Activated T-helper 17 cell treated with anti-CD3 and anti-CD28 coated beads, Interleukin-2, amount 50 U/mL, for 72 hours (primary cell): ENCODE measurements at regions not wholly inside any gene's neighbourhood (a gene's known extent, or its start where the extent isn't known, plus 50 kb on each side); places are given as distances from the start of the nearest gene placed in this dataset.

Experiments used
- ATAC-seq: fragments of 150-1000 bp; cut with Tn5 transposase; replicated peaks from 2 replicates; pipeline ENCODE4 v1.10.0; 2021; ENCODE audit warnings: mild to moderate bottlenecking, moderate library complexity
- H3K27ac Mint-ChIP-seq: one replicate; pipeline ENCODE4 v1.8.0; 2022; ENCODE audit warnings: mixed read lengths
- H3K27me3 Mint-ChIP-seq: one replicate; pipeline ENCODE4 v1.8.0; 2022; ENCODE audit warnings: mixed read lengths
- H3K36me3 Mint-ChIP-seq: one replicate; pipeline ENCODE4 v1.8.0; 2022; ENCODE audit warnings: low read depth, mild to moderate bottlenecking, mixed read lengths
- H3K4me1 Mint-ChIP-seq: one replicate; pipeline ENCODE4 v1.8.0; 2022; ENCODE audit warnings: mixed read lengths
- H3K4me3 Mint-ChIP-seq: one replicate; pipeline ENCODE4 v1.8.0; 2022; ENCODE audit warnings: mild to moderate bottlenecking, mixed read lengths
- H3K9me3 Mint-ChIP-seq: one replicate; pipeline ENCODE4 v1.8.0; 2022; ENCODE audit warnings: mixed read lengths

GRCh38 chr3:86723433-86723832 is 267.5 kb downstream of the VGLL3 start:
- Mint-ChIP-seq H3K4me1 (no peaks in the 10 kb centered on the region), H3K27ac (no peak overlapping the region), H3K36me3 (no peaks in the 10 kb centered on the region), H3K4me3 (no peak overlapping the region), H3K9me3 (peaks cover 9% of the 10 kb centered on the region), H3K27me3 (no peaks in the 10 kb centered on the region)
- no peak for ATAC-seq

GRCh38 chr3:86711634-86712033 is 279.3 kb downstream of the VGLL3 start:
- H3K27me3 Mint-ChIP-seq = no peaks in the 10 kb centered on the region
- no peak overlapping the region for H3K4me3 Mint-ChIP-seq
- H3K9me3 Mint-ChIP-seq = peaks cover 10% of the 10 kb centered on the region
- H3K4me1 Mint-ChIP-seq = no peaks in the 10 kb centered on the region
- H3K36me3 Mint-ChIP-seq = no peaks in the 10 kb centered on the region
- no peak overlapping the region for H3K27ac Mint-ChIP-seq
- ATAC-seq = no peak

- Mint-ChIP-seq H3K27me3 (no peaks in the 10 kb centered on the region), H3K4me1 (no peaks in the 10 kb centered on the region), H3K9me3 (peaks cover 8% of the 10 kb centered on the region), H3K4me3 (no peak overlapping the region), H3K27ac (no peak overlapping the region), H3K36me3 (no peaks in the 10 kb centered on the region)
- no peak for ATAC-seq
Observed at GRCh38 chr3:86708893-86709292, 282.1 kb downstream of the VGLL3 start.

DNA sequence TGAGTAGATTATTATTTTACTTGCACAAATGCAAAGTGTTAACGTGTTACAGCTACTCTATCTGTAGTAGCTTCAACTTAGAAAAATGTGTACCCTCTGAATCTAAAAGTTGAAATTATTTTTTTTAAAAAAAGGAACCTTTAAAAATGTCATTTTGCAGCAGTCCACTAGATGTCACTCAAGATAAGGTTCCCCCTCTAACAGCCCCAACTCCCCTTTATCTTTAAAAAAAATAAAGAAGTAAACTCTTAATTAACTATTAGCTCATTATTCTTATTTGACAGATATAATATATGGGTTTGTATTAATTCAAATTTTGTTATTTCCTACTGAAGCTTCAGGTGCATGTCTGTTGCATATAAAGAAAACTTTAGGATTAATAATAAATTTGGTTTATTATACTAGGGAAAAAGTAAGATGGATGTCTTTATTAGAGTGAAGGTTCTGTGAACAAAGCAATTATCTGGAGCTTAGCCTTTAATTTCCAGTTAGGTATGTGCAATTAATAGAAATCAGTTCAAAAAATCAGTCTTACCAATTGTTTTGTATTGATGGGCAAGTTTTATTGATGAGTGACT is 288.5 kb downstream of the VGLL3 start:
- H3K27ac Mint-ChIP-seq = no peak overlapping the region
- H3K4me1 Mint-ChIP-seq = no peaks in the 10 kb centered on the region
- H3K4me3 Mint-ChIP-seq = no peak overlapping the region
- H3K9me3 Mint-ChIP-seq = peaks cover 3% of the 10 kb centered on the region
- ATAC-seq = no peak
- H3K27me3 Mint-ChIP-seq = no peaks in the 10 kb centered on the region
- H3K36me3 Mint-ChIP-seq = no peaks in the 10 kb centered on the region

- H3K4me3 Mint-ChIP-seq = no peak overlapping the region
- no peak for ATAC-seq
Observed at GRCh38 chr3:86695752-86696151, 295.2 kb downstream of the VGLL3 start.

GRCh38 chr3:86673991-86674390 is 317.0 kb downstream of the VGLL3 start:
- ATAC-seq = no peak
- H3K36me3 Mint-ChIP-seq = no peaks in the 10 kb centered on the region

More at GRCh38 chr3:86695752-86696151, 295.2 kb downstream of the VGLL3 start:
- no peaks in the 10 kb centered on the region for H3K4me1 Mint-ChIP-seq
- H3K27me3 Mint-ChIP-seq = no peaks in the 10 kb centered on the region
- H3K36me3 Mint-ChIP-seq = no peaks in the 10 kb centered on the region
- H3K27ac Mint-ChIP-seq = no peak overlapping the region
- H3K9me3 Mint-ChIP-seq = peaks cover 6% of the 10 kb centered on the region

DNA sequence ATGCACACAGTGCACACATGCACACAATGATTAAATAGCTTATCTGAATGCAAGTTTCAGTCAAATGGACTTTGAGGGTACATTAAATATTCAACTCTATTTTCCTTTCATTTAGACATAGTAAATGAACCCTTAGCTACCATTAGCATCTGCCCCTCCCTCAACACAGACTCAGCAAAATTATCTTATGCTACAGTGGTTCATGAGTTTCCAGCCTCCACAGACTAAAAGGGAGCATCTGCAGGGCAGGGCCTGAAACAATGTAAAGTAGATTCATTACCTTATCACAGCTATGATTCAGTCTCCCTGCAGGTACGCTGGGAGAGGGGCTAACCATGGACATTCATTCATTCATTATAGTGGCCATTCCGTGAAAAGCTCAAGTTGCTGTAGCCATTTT is 329.1 kb downstream of the VGLL3 start:
- Mint-ChIP-seq H3K36me3 (no peaks in the 10 kb centered on the region), H3K4me1 (no peaks in the 10 kb centered on the region), H3K27ac (no peak overlapping the region), H3K4me3 (no peak overlapping the region), H3K9me3 (peaks cover 4% of the 10 kb centered on the region), H3K27me3 (no peaks in the 10 kb centered on the region)
- no peak for ATAC-seq

More at GRCh38 chr3:86673991-86674390, 317.0 kb downstream of the VGLL3 start:
- Mint-ChIP-seq H3K9me3 (peaks cover 12% of the 10 kb centered on the region), H3K27me3 (no peaks in the 10 kb centered on the region), H3K27ac (no peak overlapping the region), H3K4me3 (no peak overlapping the region), H3K4me1 (no peaks in the 10 kb centered on the region)

DNA sequence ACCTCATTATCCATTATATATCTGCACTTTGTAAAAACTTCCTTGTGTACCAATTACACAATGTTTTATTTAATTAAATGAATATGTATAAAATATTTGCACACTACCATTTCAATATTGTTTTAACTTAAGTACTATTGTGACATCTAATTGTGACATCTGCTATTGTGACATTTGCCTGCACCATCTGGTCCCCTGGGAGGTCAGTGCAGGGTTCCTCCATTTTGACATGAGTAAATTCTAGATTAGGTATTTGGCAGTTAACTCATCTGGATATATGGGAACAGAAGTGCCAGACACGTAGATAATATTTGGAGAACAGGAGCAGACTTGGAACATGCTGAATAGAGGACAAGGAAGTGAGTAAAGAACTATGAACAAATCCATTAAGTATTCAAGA is 332.1 kb downstream of the VGLL3 start:
- Mint-ChIP-seq H3K27ac (no peak overlapping the region), H3K4me1 (no peaks in the 10 kb centered on the region)

GRCh38 chr3:86654806-86655460 is 336.0 kb downstream of the VGLL3 start:
- H3K27me3 Mint-ChIP-seq = no peaks in the 10 kb centered on the region
- no peak overlapping the region for H3K4me3 Mint-ChIP-seq
- H3K9me3 Mint-ChIP-seq = no peaks in the 10 kb centered on the region
- no peaks in the 10 kb centered on the region for H3K36me3 Mint-ChIP-seq
- no peak overlapping the region for H3K27ac Mint-ChIP-seq
- no peak for ATAC-seq
- no peaks in the 10 kb centered on the region for H3K4me1 Mint-ChIP-seq

More for the DNA sequence above, 332.1 kb downstream of the VGLL3 start:
- no peak overlapping the region for H3K4me3 Mint-ChIP-seq
- H3K27me3 Mint-ChIP-seq = no peaks in the 10 kb centered on the region
- H3K9me3 Mint-ChIP-seq = no peaks in the 10 kb centered on the region
- no peak for ATAC-seq
- no peaks in the 10 kb centered on the region for H3K36me3 Mint-ChIP-seq

- Mint-ChIP-seq H3K27ac (no peak overlapping the region), H3K27me3 (no peaks in the 10 kb centered on the region), H3K4me3 (no peak overlapping the region), H3K4me1 (no peaks in the 10 kb centered on the region), H3K9me3 (no peaks in the 10 kb centered on the region), H3K36me3 (no peaks in the 10 kb centered on the region)
- no peak for ATAC-seq
Observed at GRCh38 chr3:86653661-86654205, 337.2 kb downstream of the VGLL3 start.

GRCh38 chr3:86648087-86648486 is 342.9 kb downstream of the VGLL3 start:
- ATAC-seq = no peak
- Mint-ChIP-seq H3K27me3 (no peaks in the 10 kb centered on the region), H3K9me3 (peaks cover 7% of the 10 kb centered on the region), H3K36me3 (no peaks in the 10 kb centered on the region), H3K4me1 (no peaks in the 10 kb centered on the region), H3K27ac (no peak overlapping the region), H3K4me3 (no peak overlapping the region)

DNA sequence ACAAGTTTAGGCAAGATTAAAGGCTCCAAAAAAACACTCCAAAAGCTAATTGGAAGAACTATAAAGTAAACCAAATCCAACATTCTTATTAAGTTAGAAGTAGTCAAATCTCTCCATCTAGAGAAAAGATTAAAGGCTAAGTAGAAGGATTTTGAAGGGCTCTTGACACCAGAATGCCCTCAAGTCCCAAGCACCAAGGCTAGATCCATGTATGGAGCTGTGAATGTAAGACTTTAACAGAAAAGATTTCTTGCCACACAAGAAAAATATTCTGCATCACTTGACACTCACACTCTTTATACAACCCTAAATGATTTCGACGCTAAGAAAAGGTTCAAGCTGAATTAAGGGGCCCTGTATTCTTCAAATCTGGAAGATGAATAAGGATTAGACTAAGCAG is 345.2 kb downstream of the VGLL3 start:
- Mint-ChIP-seq H3K27ac (no peak overlapping the region), H3K9me3 (peaks cover 7% of the 10 kb centered on the region), H3K27me3 (no peaks in the 10 kb centered on the region), H3K4me3 (no peak overlapping the region), H3K36me3 (no peaks in the 10 kb centered on the region), H3K4me1 (no peaks in the 10 kb centered on the region)
- ATAC-seq = no peak

DNA sequence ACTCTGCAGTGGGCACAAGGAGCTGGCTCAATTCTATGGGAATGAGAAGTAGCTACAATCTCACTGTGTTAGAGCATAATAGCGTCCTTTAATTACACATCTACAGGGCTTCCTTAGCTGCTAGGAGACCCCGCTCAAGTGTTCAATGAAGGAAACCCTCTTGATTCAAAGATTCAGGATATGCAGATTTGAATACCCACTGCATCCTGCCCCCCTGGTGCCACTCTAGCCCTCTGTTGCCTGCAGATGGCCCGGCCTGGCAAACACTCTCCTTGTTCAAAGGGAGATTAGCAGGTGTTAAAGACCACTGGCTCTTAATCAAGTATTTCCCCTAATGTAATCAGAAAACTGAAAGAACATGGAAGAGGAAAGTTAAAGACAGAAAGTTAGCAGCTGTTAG is 356.6 kb downstream of the VGLL3 start:
- H3K36me3 Mint-ChIP-seq = no peaks in the 10 kb centered on the region
- H3K9me3 Mint-ChIP-seq = peaks cover 6% of the 10 kb centered on the region
- H3K4me1 Mint-ChIP-seq = no peaks in the 10 kb centered on the region
- H3K27me3 Mint-ChIP-seq = no peaks in the 10 kb centered on the region
- H3K27ac Mint-ChIP-seq = no peak overlapping the region
- H3K4me3 Mint-ChIP-seq = no peak overlapping the region
- no peak for ATAC-seq

GRCh38 chr3:86629511-86629910 is 361.4 kb downstream of the VGLL3 start:
- Mint-ChIP-seq H3K4me3 (no peak overlapping the region), H3K4me1 (no peaks in the 10 kb centered on the region), H3K36me3 (no peaks in the 10 kb centered on the region), H3K27me3 (no peaks in the 10 kb centered on the region), H3K27ac (no peak overlapping the region), H3K9me3 (peaks cover 6% of the 10 kb centered on the region)
- no peak for ATAC-seq

GRCh38 chr3:86624192-86624591 is 366.8 kb downstream of the VGLL3 start:
- peaks cover 11% of the 10 kb centered on the region for H3K9me3 Mint-ChIP-seq
- H3K4me3 Mint-ChIP-seq = no peak overlapping the region
- no peak for ATAC-seq
- H3K4me1 Mint-ChIP-seq = no peaks in the 10 kb centered on the region
- no peak overlapping the region for H3K27ac Mint-ChIP-seq
- no peaks in the 10 kb centered on the region for H3K27me3 Mint-ChIP-seq
- H3K36me3 Mint-ChIP-seq = no peaks in the 10 kb centered on the region
